ENCODE measurements at regions not wholly inside any gene's neighbourhood (a gene's known extent, or its start where the extent isn't known, plus 50 kb on each side); places are given as distances from the start of the nearest gene placed in this dataset.
A peak's percentile ranks its signal among the peaks of the same experiment; 100 is the strongest.
"Not testable (repeated sequence)": the region's sequence is repeated elsewhere in the genome, so short reads cannot be mapped to it uniquely, and the experiment has no call there.

DNA sequence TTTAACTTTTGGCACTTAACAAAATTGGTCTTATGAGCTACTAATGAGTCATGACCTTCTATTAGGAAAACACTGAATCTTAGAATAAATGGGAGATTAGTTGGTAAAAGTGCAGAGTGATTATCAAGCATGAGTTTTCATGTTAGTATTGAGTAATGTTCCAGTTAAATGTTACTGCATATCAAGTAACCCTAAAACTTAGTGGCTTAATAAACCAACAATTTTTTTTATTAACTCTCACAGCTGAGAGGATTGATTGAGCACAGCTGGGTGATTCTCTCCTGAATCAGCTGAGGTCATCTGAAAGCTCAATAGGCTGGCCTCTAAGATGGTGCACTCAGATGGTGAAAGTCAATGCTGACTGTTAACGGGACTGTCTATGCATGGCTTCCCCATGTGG is 248.6 kb downstream of the BCL11B start:
- no peak for DNase-seq

DNA sequence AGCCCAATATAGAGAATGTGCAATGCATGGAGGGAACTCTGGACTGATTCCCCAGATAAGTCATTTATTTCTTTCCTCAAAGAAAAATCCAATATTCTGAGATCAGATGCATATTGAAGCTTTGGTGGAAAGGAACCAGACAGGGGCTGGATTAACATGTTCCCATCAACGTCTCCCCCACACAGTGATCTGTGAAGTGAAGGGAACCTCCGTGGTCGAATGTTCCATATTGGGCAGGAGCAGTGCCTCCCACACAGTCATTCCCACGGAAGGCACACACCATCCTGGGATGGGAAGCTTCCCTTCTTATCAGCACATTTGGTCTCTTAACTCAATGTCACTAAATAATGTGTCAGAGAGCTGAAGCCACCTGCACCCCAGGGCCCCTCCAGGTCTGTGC is 247.1 kb downstream of the BCL11B start:
- DNase-seq, result no peak

DNA sequence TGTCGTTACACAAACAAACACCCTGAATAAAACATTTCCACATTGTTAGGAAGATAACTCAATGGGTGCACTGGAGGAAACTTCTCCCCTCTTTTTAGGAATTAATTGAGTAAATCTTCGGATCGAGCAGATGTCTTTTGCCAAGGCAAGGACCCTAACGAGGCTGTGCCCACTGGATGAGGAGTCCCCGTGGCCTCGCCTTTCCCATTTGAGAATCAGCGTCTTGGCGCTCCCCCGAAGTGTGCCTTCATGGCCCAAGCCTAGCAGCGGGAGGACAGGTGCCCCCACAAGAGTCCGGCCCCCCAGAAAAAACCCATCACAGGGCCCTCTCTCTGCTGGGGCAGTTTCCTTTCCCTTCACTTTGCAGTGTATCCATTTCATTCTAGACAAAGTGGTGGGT is 246.6 kb downstream of the BCL11B start:
- no peak for DNase-seq

DNA sequence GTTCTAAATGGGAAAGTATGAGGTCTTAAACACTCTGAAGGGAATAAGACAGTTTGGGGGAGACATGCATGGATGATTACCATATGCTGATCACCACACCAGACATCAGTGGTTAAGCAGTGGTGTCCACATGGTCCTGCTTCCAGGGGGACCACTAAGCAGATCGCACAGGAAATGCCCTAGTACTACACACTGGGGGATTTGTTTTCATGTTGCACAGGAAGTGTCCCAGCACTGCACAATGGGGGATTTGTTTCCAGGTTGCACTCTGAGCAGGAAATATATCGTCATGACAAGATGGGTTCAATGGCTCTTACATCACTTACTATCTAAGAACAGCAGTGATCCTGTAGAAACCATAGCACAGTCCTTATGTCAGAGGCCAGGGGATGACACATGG is 245.5 kb downstream of the BCL11B start:
- DNase-seq, result peak; percentile 71

DNA sequence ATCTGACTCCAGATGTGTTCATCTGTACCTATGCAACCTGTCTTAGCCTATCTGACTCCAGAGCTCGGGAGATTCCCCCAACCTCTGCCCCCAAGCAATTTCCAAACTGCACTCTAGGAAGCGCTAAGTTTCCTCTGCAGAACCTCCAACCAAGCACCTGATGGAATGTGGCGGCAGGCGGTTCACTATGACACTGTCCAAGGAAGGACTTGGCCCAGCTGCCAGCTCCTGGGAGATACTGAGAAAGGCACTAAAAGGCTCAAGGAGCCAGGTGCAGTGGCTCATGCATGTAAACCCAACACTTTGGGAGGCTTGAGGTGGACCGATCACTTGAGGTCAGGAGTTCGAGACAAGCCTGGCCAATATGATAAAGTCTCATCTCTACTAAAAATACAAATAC is 244.0 kb downstream of the BCL11B start:
- DNase-seq, result no peak

DNA sequence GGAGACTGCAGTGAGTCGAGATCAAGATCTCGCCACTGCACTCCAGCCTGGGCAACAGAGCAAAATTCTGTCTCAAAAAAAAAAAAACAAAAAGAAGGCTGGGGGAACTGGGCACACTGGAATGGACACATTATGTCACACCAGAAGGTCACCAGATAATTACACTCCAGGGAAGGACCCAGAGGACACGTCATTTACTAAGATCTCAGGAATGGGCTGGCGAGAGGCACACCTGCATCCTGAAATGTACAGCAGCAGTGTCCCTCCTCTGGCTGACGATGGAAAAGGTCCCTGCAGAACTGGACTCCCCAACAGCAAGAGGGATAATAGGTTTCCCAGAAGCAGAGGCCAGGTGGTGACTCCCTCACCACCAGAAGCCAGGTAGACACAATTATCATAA is 243.5 kb downstream of the BCL11B start:
- no peak for DNase-seq

DNA sequence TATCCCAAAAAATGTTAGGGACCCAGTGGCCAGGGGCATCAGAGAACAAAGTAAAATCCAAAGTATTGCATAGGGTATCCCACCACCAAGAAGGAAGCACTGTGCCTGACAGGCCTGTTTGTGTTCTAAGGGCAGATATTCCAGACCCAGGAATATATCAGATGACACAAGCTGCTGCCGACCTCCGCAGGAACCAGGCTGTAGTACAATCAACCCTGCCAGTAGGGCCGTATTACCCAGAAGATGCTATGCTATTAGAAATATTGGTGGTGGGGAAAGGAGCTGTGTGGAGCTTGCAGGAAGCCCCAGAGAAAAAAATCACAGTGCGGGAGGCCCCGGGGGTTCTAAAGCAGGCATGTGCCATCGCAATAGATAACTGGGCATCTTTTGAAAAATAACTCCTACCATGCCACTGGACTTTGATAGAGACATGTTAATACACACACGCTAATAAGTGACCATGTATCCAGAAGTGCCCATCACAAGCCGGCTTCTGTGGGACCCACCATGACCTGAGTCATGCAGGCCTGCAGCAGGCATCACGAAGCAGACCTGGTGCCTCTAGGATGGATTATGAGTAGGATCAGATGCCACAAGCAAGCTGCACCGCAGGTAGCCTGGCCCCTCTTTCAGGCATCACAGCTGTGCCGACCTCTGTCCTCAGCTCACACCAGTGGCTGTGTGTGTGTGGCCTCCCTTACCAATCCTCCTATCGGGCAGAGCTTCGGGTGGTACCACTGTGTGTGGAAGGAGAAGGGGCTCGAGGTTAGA is 242.7 kb downstream of the BCL11B start:
- no peak for DNase-seq

DNA sequence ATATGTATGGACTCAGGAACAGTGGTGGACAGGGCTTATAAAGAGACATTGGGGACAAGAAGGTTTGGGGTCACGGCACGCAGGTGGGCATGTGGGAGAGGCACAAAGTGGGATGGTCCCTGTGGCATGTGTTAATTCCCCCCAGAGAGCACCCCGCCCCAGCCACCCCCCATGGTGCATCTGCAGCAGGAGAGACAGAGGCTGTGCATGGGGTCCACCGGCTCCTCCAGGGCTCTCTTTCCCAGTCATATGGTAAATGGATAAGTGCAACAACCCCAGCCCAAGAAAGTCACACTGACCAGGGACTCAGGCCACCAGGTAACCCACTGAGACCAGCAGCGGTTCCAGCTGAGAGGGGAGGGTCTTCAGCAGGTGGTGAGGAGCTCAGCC is 242.1 kb downstream of the BCL11B start:
- DNase-seq, result no peak

DNA sequence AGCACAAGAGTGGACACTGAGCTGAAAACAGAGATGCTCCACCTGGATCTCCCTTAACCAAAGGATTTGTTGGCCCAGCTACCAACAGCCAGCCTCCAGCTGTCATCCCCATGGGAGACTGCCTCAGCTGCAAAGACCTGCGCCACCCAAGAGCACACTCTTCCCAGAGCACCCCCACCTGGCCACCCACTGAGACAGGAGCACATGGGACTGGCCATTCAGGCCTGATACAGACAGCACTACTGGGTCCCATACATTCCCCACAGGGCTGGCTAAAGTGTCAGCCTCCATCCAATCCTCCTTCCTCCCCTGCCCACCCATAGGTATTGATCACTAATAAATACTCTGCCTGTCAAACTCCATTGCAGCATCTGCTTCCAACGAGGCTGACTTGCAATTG is 241.5 kb downstream of the BCL11B start:
- DNase-seq, result no peak

DNA sequence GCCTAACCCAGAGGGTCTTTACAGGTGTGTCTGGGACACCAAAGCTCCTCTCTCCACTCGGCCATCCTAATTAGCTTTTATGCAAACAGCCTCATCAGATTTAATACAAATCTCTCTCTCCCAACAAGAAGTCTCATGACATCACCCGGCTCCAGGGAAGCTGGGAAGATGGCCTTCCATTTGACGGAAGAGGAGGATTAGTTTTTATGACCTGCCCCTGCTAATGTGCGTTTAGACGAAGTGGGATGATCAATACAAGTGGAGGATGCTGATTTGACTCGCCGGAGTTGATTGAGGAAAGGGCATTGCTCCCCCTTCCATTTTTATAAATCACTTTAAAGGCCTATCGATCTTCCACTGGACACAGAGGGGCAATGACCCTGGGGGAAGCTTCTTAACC is 239.2 kb downstream of the BCL11B start:
- no peak for DNase-seq

DNA sequence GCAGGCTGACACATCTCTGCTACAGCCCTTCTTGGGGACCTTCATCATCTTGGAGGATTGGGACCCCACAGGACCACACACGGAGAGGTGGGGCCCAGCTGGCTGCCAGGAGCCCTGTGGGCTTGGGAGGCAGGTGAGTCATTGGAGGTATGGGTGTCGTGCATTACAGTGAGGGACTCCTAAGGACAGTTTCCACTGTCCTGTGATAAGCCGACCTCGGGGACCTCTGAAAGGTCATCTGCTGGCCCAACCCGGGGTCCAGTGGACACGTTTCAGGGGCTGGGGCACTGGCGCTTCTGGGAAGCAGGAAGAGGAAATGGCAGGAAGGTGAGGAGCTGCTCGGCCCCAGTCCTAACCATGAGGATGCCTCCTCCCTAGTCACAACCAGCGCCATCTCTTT is 238.0 kb downstream of the BCL11B start:
- DNase-seq, result no peak

DNA sequence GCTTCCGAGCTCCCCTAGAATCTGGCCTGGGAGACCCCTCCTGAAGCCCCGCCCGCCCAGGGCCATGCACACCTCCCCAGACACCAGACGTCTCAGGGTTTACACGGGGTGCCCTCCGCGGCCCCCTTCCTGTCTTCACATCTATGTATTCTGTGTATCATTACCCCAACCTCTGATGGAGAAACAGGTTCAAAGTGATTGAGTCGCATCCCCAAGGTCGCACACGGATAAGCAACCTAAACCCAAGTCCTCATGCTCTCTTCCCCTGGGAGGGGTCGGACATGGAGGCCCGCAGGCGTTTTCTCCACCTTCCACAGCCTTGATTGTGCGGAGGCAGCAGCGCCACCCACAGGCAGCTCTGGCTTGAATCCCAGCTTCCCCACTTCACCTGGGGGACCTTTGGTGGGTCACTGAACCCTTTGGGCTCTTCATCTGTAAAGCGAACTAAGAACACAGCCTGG is 237.3 kb downstream of the BCL11B start:
- no peak for DNase-seq

DNA sequence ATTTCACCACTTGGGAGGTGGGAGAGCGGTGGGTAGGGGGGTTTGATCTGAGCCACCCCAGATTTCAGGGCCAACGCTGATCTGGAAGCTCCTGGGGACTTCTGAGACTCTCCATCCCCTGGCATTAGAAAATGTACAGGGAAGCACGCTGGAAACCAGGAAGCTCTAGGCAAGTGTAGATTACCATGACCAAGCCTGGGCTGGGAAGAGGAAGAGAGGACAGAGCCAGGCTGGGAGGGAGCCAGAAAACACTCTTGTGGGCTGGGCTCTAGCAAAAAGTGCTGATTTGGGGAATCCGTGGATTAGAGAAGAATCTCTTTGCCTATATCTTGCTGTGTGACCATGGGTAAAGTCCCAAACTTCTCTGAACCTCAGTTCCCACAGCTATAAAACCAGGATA is 236.7 kb downstream of the BCL11B start:
- DNase-seq, result no peak

DNA sequence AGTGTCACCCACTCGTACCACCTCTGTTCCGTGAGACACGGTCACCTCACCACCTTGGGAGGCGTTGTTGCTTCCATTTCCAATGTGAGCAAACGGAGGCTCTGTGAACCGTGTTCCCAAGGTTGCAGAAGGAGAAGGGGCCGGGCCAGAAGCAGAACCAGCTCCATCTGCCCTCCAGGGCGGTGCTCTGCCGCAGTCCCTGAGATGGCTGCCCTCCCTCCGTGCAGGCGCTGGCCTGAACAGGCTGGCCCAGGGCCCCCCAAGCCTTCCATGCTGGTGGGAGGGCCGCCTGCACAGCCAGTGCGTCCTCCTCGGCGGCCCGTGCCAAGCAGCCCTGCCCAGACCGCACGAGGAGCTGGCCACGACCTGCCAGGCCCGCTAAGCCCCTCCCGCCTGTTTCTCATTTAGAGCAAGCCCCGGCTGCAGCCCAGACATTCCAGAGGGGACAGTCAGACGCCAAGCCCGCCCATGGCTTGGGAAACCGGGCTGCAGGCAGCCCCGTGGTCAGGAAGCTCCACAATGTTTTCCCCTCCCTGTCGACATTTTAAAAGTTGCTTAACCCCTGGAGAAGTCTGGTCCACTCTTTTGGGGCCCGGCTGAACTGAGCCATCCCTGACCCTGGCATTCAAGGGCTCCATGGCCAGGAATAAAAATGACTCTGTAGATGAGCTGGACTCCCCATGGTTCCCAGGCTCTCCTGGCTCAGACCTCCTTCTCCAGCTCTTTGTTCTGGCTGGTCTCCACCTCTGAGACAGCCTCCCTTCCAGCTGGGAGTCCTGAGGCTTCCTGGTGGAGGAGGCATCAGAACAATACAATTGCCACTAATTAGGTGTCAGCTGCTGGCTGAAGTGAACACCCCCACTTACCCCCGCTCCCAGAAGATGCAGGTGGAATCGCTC is 236.0 kb downstream of the BCL11B start:
- DNase-seq, result no peak

DNA sequence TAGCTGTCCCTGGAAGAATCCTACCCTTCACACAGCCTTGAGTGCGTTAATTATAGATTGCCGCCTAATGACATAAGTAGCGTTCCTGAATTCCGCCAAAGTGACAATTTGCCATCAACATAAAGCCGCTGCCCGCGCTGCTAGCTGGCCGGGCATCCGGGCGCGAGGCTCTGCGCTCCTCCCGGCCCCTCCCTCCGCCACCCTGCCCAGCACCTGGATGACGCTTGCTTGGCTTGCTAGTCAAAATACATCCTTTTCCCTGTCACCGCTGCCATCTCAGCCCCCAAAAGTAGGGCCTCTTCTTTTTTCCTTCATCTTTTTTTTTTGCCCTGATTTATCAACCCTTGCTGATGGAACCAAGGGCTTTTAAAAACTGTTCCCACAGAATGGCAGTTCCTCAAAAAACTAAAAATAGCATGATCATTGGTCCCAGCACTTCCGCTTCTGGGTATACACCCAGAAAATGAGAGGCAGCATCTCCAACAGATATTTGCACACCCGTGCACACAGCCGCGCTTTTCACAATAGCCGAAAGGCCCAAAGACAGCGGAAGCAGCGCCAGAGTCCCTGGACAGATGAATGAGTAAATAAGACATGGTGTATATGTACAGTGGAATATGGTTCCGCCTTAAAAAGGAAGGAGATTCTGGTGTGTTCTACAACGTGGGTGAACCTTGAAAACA is 235.2 kb downstream of the BCL11B start:
- no peak for DNase-seq

DNA sequence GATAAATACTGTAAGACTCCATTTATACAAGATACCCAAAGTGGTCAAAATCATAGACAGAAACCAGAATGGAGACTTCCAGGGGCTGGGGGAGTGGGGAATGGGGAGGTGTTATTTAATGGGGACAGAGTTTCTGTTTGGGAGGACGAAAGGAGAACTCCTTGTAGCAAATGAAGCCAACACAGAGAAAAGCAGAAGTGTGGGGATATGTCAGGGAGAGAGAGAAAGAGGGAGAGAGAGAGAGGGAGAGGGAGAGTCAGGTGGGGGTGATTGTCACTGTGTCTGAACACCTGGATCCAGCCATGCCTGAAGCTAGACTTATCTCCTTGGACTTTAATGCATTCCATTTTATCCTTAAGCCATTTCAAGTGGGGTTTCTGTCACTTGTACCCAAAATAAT is 234.7 kb downstream of the BCL11B start:
- DNase-seq, result not testable (repeated sequence)

DNA sequence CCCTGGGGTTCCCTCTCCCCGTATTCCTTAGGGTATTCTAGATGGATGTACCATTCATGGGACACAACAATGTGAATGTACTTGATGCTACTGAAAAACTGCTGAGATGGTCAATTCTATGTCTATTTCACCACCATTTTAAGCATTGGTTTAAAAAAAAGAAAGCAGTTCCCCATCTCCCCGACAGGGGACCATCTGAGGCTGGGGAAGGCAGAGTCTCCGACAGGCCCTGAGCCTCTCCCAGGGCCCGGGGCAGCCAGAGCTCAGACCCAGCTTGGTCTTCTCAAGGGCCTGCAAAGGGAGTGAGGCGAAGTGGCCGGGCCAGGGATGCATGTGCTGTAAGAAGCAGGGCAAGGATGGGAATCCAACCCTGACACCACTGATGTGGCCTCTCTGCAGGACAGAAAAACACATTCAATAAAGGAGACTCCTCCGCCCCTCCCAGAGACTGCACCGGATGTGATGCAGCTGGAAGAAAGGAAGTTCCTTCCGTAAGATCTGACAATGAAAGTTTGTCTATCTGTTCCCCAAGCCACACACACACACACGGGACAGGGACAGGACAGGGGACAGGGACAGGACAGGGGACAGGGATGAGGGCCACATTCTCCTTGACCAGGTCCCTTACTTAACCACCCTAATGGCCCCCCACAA is 234.1 kb downstream of the BCL11B start:
- DNase-seq, result no peak

DNA sequence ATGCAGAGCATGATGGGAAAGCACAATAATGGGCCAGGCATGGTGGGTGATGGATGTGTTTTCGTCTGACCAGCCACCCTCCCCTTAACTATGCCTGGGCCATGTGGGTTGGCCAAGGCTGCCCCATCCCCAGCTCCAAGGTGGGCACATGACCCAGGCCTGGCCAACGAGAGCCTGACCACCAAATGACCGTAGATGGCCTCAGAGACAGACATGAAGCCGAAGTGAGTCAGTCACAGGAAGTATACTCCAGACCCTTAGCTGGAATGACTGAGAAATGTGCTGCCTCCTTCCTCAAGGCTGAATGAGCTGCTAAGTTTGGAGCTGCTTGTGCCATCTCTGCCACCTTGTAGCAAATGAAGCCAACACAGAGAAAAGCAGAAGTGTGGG is 233.6 kb downstream of the BCL11B start:
- DNase-seq, result no peak

DNA sequence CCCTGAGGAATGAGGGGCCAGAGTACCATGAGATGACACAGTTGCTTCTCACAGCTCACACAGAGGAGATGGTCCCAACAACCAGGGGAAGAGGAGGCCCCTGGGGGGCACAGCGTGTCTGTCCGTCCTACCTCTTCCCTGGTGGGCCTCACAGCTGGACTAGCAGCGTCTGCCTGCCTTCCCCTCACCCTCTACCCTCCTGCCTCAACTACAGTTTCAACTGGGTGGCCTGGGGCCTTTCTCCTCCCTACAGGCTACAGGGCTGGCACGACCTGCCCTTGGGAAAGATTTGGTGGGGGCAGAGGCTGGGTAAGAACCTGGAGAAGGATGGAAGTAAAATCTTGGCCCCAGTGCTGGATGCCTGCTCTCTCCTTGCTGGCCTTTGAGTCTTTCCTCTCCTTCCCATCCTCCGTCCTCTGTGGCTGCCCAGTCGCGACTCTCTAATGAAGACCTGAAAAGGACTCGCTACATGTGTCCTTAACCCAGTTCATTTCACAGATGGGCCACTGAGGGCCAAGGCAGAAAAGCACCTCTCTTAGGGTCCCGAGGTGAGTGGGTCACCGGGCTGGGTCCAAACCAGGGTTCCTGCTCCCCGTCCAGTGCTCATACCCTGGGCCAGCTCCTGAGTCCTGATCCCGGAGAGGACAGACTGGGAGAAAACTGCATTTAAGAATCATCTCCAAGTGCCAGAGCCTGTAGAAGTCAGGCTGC is 232.5 kb downstream of the BCL11B start:
- no peak for DNase-seq

DNA sequence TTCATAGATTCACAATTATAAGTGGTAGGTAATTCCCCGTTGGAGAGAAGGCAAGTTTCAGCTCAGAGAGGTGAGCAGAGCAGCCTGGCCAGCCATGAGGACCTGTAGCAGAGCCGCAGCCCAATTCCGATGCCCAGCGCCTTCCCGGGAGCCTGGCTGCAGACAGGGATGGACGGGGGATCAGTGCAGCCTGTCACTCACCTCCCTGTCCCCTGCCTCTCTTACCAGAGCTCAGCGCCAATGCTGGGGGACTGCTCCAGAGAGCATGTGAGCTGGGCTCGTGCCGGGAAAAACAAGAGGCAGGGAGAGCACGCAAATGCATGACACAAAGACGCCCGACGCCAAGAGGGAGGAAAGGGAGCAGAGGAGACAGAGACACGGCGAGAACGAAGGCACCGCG is 231.9 kb downstream of the BCL11B start:
- DNase-seq, result no peak

DNA sequence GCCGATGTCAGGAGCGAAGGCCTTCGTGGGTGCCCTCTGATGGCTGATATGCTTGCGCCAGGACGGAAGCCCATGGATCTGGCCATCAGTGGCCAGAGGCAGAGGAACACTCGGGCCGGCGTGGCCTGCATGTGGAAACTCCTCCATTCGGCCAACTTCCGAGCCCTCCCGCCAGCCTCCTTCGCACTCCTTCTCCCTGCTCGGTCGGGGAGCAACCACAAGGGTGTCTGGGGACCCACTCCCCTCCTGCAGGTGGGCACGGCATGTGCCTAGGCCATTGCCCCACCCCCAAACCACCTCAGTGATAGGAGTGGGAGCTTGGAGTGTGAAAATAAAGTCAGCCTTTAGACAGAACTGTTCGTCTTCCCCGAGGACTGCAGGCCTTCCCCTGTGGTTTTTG is 231.3 kb downstream of the BCL11B start:
- no peak for DNase-seq

DNA sequence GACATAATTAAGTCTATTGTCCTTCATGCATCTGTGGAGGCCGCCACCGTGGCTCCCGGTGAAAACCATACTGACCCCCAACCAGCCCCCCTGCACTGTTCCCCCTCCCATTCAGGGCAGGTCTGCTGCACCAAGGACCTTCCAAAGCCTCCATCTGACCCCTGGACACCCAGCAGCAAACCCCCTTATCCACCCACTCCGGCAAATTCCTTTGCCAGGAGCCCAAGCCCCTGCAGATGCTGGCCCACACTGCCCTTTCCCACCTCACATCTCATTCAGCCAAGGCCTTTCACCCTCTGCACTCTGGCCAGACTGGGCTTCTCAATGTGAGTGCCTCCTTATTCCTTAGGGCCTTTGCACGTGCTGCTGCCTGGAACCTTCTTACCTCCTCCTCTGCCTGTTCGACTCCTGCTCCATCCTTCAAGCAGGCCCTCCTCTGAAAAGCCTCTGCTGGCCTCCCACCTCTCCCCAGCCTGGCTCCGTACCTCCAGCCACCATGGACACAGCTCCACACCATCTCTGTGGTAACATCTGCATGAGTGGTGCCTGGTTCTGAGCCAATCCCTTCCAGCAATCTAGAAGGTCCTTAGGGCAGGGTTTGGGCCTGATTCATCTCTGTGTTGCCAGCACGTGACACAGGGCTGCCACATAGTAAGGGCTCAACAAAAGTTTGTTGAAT is 230.7 kb downstream of the BCL11B start:
- DNase-seq, result no peak

Data from NCI-H2171 (cell line).